ENCODE measurements at regions not wholly inside any gene's neighbourhood (a gene's known extent, or its start where the extent isn't known, plus 50 kb on each side); places are given as distances from the start of the nearest gene placed in this dataset.

- no peak for TF ChIP-seq CTCF (conservative IDR thresholded peaks at IDR 0.05; ENCODE audit: low read length)
- no peak for TF ChIP-seq EZH2phosphoT487 (IDR thresholded peaks at IDR 0.05; ENCODE audit: borderline replicate concordance)
- H3K27me3 ChIP-seq (ENCODE audit: insufficient read depth, low read length, poor library complexity, severe bottlenecking) = no peaks in the 10 kb centered on the region
- no peak overlapping the region for H3K4me2 ChIP-seq (ENCODE audit: low read depth, low read length, poor library complexity, severe bottlenecking)
- no peaks in the 10 kb centered on the region for H4K20me1 ChIP-seq (ENCODE audit: insufficient read depth, low read length, poor library complexity, severe bottlenecking)
- H3K9ac ChIP-seq (ENCODE audit: low read depth, low read length, poor library complexity, severe bottlenecking) = no peak overlapping the region
- H3K4me1 ChIP-seq (ENCODE audit: insufficient read depth, low read length, poor library complexity, severe bottlenecking) = no peaks in the 10 kb centered on the region
- H3K9me3 ChIP-seq (ENCODE audit: insufficient read depth, low read depth, low read length) = no peaks in the 10 kb centered on the region
- no peaks in the 10 kb centered on the region for H3K9me2 ChIP-seq (replicated peaks; ENCODE audit: low read depth, low read length)
- H2AFZ ChIP-seq (ENCODE audit: low read length) = no peak overlapping the region
- H3K36me3 ChIP-seq (ENCODE audit: insufficient read depth, low read length) = no peaks in the 10 kb centered on the region
- no peaks in the 10 kb centered on the region for H3K79me2 ChIP-seq (ENCODE audit: insufficient read depth, low read length)
- H3K4me3 ChIP-seq (ENCODE audit: low read length, poor library complexity, severe bottlenecking) = no peak overlapping the region
- no peaks in the 10 kb centered on the region for H3F3A ChIP-seq (ENCODE audit: low read depth)
Observed at GRCh38 chr7:114755856-114756255, 166.0 kb upstream of the MDFIC start.

- Histone ChIP-seq H3K4me1 (ENCODE audit: insufficient read depth, low read length, poor library complexity, severe bottlenecking) (no peaks in the 10 kb centered on the region), H2AFZ (ENCODE audit: low read length) (no peak overlapping the region), H3K9ac (ENCODE audit: low read depth, low read length, poor library complexity, severe bottlenecking) (no peak overlapping the region), H4K20me1 (ENCODE audit: insufficient read depth, low read length, poor library complexity, severe bottlenecking) (no peaks in the 10 kb centered on the region), H3K4me2 (ENCODE audit: low read depth, low read length, poor library complexity, severe bottlenecking) (no peak overlapping the region), H3K9me2 (replicated peaks; ENCODE audit: low read depth, low read length) (no peaks in the 10 kb centered on the region), H3K4me3 (ENCODE audit: low read length, poor library complexity, severe bottlenecking) (no peak overlapping the region), H3K27me3 (ENCODE audit: insufficient read depth, low read length, poor library complexity, severe bottlenecking) (no peaks in the 10 kb centered on the region), H3F3A (ENCODE audit: low read depth) (no peaks in the 10 kb centered on the region), H3K79me2 (ENCODE audit: insufficient read depth, low read length) (no peaks in the 10 kb centered on the region), H3K9me3 (ENCODE audit: insufficient read depth, low read depth, low read length) (no peaks in the 10 kb centered on the region), H3K36me3 (ENCODE audit: insufficient read depth, low read length) (no peaks in the 10 kb centered on the region)
- no peak for TF ChIP-seq CTCF (conservative IDR thresholded peaks at IDR 0.05; ENCODE audit: low read length)
- TF ChIP-seq EZH2phosphoT487 (IDR thresholded peaks at IDR 0.05; ENCODE audit: borderline replicate concordance) = no peak
Observed at GRCh38 chr7:114758661-114759227, 163.2 kb upstream of the MDFIC start.

GRCh38 chr7:114759347-114760062 lies 162.4 kb upstream of the MDFIC start:
- H3K36me3 ChIP-seq (ENCODE audit: insufficient read depth, low read length) = no peaks in the 10 kb centered on the region
- H2AFZ ChIP-seq (ENCODE audit: low read length) = no peak overlapping the region
- no peaks in the 10 kb centered on the region for H3K79me2 ChIP-seq (ENCODE audit: insufficient read depth, low read length)
- no peaks in the 10 kb centered on the region for H3K9me2 ChIP-seq (replicated peaks; ENCODE audit: low read depth, low read length)
- H3K9ac ChIP-seq (ENCODE audit: low read depth, low read length, poor library complexity, severe bottlenecking) = no peak overlapping the region
- no peaks in the 10 kb centered on the region for H3K9me3 ChIP-seq (ENCODE audit: insufficient read depth, low read depth, low read length)
- no peaks in the 10 kb centered on the region for H3K27me3 ChIP-seq (ENCODE audit: insufficient read depth, low read length, poor library complexity, severe bottlenecking)
- H3F3A ChIP-seq (ENCODE audit: low read depth) = no peaks in the 10 kb centered on the region
- no peaks in the 10 kb centered on the region for H3K4me1 ChIP-seq (ENCODE audit: insufficient read depth, low read length, poor library complexity, severe bottlenecking)
- TF ChIP-seq CTCF (conservative IDR thresholded peaks at IDR 0.05; ENCODE audit: low read length) (no peak), EZH2phosphoT487 (IDR thresholded peaks at IDR 0.05; ENCODE audit: borderline replicate concordance) (no peak)
- H3K4me2 ChIP-seq (ENCODE audit: low read depth, low read length, poor library complexity, severe bottlenecking) = no peak overlapping the region
- H4K20me1 ChIP-seq (ENCODE audit: insufficient read depth, low read length, poor library complexity, severe bottlenecking) = no peaks in the 10 kb centered on the region
- no peak overlapping the region for H3K4me3 ChIP-seq (ENCODE audit: low read length, poor library complexity, severe bottlenecking)

Data from Loucy (cell line).